K562 (cell line): ENCODE measurements at regions not wholly inside any gene's neighbourhood (a gene's known extent, or its start where the extent isn't known, plus 50 kb on each side); places are given as distances from the start of the nearest gene placed in this dataset.

ENCODE experiments used
- CBX2 ChIP-seq: fragments of 200-600 bp; sonication (generic); IDR thresholded peaks from one replicate; pipeline ENCODE4 v1.6.1; 2012; ENCODE audit warnings: mild to moderate bottlenecking, low read length, inconsistent platforms; ENCODE audit not compliant: insufficient read depth, poor library complexity, severe bottlenecking
- CLOCK ChIP-seq: fragments of 250-450 bp; sonication (Bioruptor Pico); IDR thresholded peaks from 2 replicates; pipeline ENCODE4 v1.4.0; 2020; ENCODE audit warnings: mild to moderate bottlenecking, moderate library complexity, borderline replicate concordance
- HIVEP1 ChIP-seq: fragments of 250-450 bp; sonication (Bioruptor Pico); IDR thresholded peaks from 2 replicates; pipeline ENCODE4 v1.4.0; 2020; ENCODE audit warnings: mild to moderate bottlenecking
- HMG20A ChIP-seq: fragments of 450-650 bp; formaldehyde crosslinking; conservative IDR thresholded peaks from 2 replicates; pipeline ENCODE4 v1.4.0; 2020; ENCODE audit warnings: mild to moderate bottlenecking, mixed read lengths
- MLX ChIP-seq, 2 experiments: fragments of 450-650 bp in 1 of 2; sonication (generic) in 1 of 2; formaldehyde crosslinking; conservative IDR thresholded peaks; 2 replicates each; pipeline versions ENCODE4 v1.4.0 to v1.8.1; 2020 to 2022; ENCODE audit warnings: mild to moderate bottlenecking in 1 of 2, missing genetic modification reagents in 1 of 2
- PHB2 ChIP-seq: fragments of 450-650 bp; IDR thresholded peaks from 2 replicates; pipeline ENCODE4 v1.6.1; 2017; ENCODE audit warnings: low read depth
- PRPF4 ChIP-seq: fragments of 200-400 bp; formaldehyde crosslinking; IDR thresholded peaks from one replicate; pipeline ENCODE4 v1.6.1; 2017; ENCODE audit warnings: low read length, low read depth, mild to moderate bottlenecking; ENCODE audit not compliant: insufficient read depth, poor library complexity, severe bottlenecking
- TAL1 ChIP-seq: fragments of 450-650 bp; IDR thresholded peaks from 2 replicates; pipeline ENCODE4 v1.6.1; 2016; ENCODE audit warnings: mild to moderate bottlenecking
- TCF15 ChIP-seq: fragments of 250-450 bp; sonication (Bioruptor Pico); IDR thresholded peaks from 2 replicates; pipeline ENCODE4 v1.8.0; 2022; ENCODE audit warnings: moderate library complexity, mild to moderate bottlenecking, inconsistent platforms
- TRIM24 ChIP-seq, 2 experiments: fragments of 450-650 bp; IDR thresholded peaks; 2 replicates each; pipeline ENCODE4 v1.6.1; 2016
- ZBTB11 ChIP-seq, 3 experiments: fragments of 200-800 bp in 1 of 3; fragments of 250-450 bp in 1 of 3; fragments of 450-650 bp in 1 of 3; sonication (Bioruptor Pico) in 1 of 3; sonication (Bioruptor generic) in 1 of 3; formaldehyde crosslinking in 1 of 3; IDR thresholded peaks; 2 replicates each; pipeline versions ENCODE4 v1.6.1 to v1.8.0; 2016 to 2022; ENCODE audit warnings: mild to moderate bottlenecking in 2 of 3, missing genetic modification characterization in 2 of 3, missing compliant biosample characterization in 1 of 3, moderate library complexity in 1 of 3
- ZNF121 ChIP-seq: sonication (generic); formaldehyde crosslinking; conservative IDR thresholded peaks from 2 replicates; pipeline ENCODE4 v1.8.0; 2022; ENCODE audit warnings: missing genetic modification reagents
- ZNF165 ChIP-seq: fragments of 250-450 bp; sonication (Bioruptor Pico); IDR thresholded peaks from 2 replicates; pipeline ENCODE4 v1.4.0; 2020; ENCODE audit warnings: borderline replicate concordance
- ZNF76 ChIP-seq: fragments of 250-450 bp; sonication (Bioruptor Pico); IDR thresholded peaks from 2 replicates; pipeline ENCODE4 v1.4.0; 2020; ENCODE audit warnings: mild to moderate bottlenecking, moderate library complexity, borderline replicate concordance

GRCh38 chr7:52140851-52141250 lies 824.2 kb upstream of the COBL start (continued):
- TF ChIP-seq ZNF165 (CRISPR knock-in tag), result no peak
- no peak for TF ChIP-seq PRPF4
- TF ChIP-seq ZNF121 (CRISPR knock-in tag), result no peak
- no peak for TF ChIP-seq HMG20A (CRISPR knock-in tag)
- TF ChIP-seq CLOCK, result no peak
- TF ChIP-seq TCF15 (CRISPR knock-in tag), result no peak
- no peak for TF ChIP-seq ZBTB11 (CRISPR knock-in tag; IDR thresholded peaks at IDR 0.05)
- no peak for TF ChIP-seq ZNF76
- TF ChIP-seq HIVEP1 (CRISPR knock-in tag), result no peak
- TF ChIP-seq PHB2, result no peak
- TF ChIP-seq CBX2, result no peak
- TF ChIP-seq MLX (CRISPR knock-in tag; conservative IDR thresholded peaks at IDR 0.05), result no peak
- TF ChIP-seq TRIM24 (IDR thresholded peaks at IDR 0.05), result no peak
- TF ChIP-seq TAL1, result no peak
- TF ChIP-seq, all 486 proteins: peak for 0
